H1 (cell line): ENCODE measurements at regions not wholly inside any gene's neighbourhood (a gene's known extent, or its start where the extent isn't known, plus 50 kb on each side); places are given as distances from the start of the nearest gene placed in this dataset.

Source experiments
- CTCF ChIA-PET: fragments of 300-600 bp; sonication (Branson Sonifier 250); formaldehyde crosslinking; loops from one replicate; lab custom pipeline; 2021; ENCODE audit not compliant: partially characterized antibody; lab: Charles Lee
- POLR2A ChIA-PET: fragments of 300-600 bp; sonication (Branson Sonifier 250); formaldehyde crosslinking; loops from one replicate; lab custom pipeline; 2021; ENCODE audit warnings: inconsistent platforms; ENCODE audit not compliant: partially characterized antibody; lab: Charles Lee
- DNase-seq, 2 experiments: peaks; one replicate each; pipeline versions ENCODE4 v3.0.0 to v3.0.0-alpha.2; 2010 to 2022; ENCODE audit warnings: low spot score in 2 of 2, low read depth in 1 of 2, mixed read lengths in 1 of 2
- FAIRE-seq: peaks from 2 replicates; lab custom pipeline; 2011; peaks lifted over from hg19 to GRCh38; lab: Jason Lieb, UNC
- H2AFZ ChIP-seq: 2 replicates; pipeline ENCODE4 v1.8.1; 2012; ENCODE audit warnings: low read length, inconsistent platforms
- H2AK5ac ChIP-seq: 2 replicates; pipeline ENCODE4 v1.6.1; 2013; ENCODE audit warnings: low read depth, low read length
- H2BK120ac ChIP-seq: replicated peaks from 2 replicates; pipeline ENCODE3; 2013; ENCODE audit warnings: low read depth, low read length, inconsistent platforms
- H2BK12ac ChIP-seq: 2 replicates; pipeline ENCODE4 v1.6.1; 2013; ENCODE audit warnings: low read depth, low read length
- H2BK15ac ChIP-seq: 2 replicates; pipeline ENCODE4 v1.6.1; 2013; ENCODE audit warnings: low read length
- H2BK20ac ChIP-seq: 2 replicates; pipeline ENCODE4 v1.6.1; 2013; ENCODE audit warnings: low read length
- H2BK5ac ChIP-seq: 2 replicates; pipeline ENCODE4 v1.6.1; 2013; ENCODE audit warnings: low read depth, low read length
- H3K14ac ChIP-seq: 2 replicates; pipeline ENCODE4 v1.6.1; 2013; ENCODE audit warnings: inconsistent platforms; ENCODE audit not compliant: insufficient read length
- H3K18ac ChIP-seq: 2 replicates; pipeline ENCODE4 v1.6.1; 2013; ENCODE audit warnings: low read length; ENCODE audit errors: extremely low read depth
- H3K23ac ChIP-seq: 2 replicates; pipeline ENCODE4 v1.6.1; 2013; ENCODE audit warnings: inconsistent platforms; ENCODE audit not compliant: insufficient read length
- H3K23me2 ChIP-seq: 2 replicates; pipeline ENCODE4 v1.6.1; 2013; ENCODE audit warnings: low read depth, low read length
- H3K27ac ChIP-seq: 2 replicates; pipeline ENCODE4 v1.6.1; 2011; ENCODE audit warnings: low read depth, low read length, inconsistent platforms
- H3K27me3 ChIP-seq, 4 experiments: replicated peaks in 1 of 4; 1 replicate in 1 of 4; 2 replicates in 3 of 4; pipeline versions ENCODE4 v1.6.1 to v1.8.1; 2011 to 2013; ENCODE audit warnings: low read length in 3 of 4, mild to moderate bottlenecking in 3 of 4, inconsistent platforms in 2 of 4, mixed read lengths in 2 of 4, moderate library complexity in 1 of 4; ENCODE audit not compliant: control insufficient read depth in 3 of 4, insufficient read depth in 3 of 4; ENCODE audit errors: extremely low read depth in 1 of 4
- H3K36me3 ChIP-seq, 4 experiments: 2 replicates each; pipeline versions ENCODE4 v1.6.1 to v1.8.1; 2011 to 2013; ENCODE audit warnings: mild to moderate bottlenecking in 4 of 4, low read length in 3 of 4, moderate library complexity in 2 of 4, control low read depth in 1 of 4, inconsistent platforms in 1 of 4; ENCODE audit not compliant: insufficient read depth in 4 of 4, control insufficient read depth in 2 of 4
- H3K4ac ChIP-seq: replicated peaks from 2 replicates; pipeline ENCODE3; 2013; ENCODE audit warnings: low read length, low read depth, mixed read lengths, inconsistent platforms; ENCODE audit not compliant: insufficient read length
- H3K4me1 ChIP-seq, 4 experiments: replicated peaks in 1 of 4; 1 replicate in 1 of 4; 2 replicates in 3 of 4; pipeline versions ENCODE4 v1.6.1 to v1.8.1; 2011 to 2013; ENCODE audit warnings: low read length in 3 of 4, inconsistent platforms in 2 of 4, mixed read lengths in 1 of 4; ENCODE audit not compliant: insufficient read depth in 4 of 4, control insufficient read depth in 3 of 4
- H3K4me2 ChIP-seq, 2 experiments: 2 replicates each; pipeline versions ENCODE4 v1.6.1 to v1.8.1; 2011 to 2013; ENCODE audit warnings: low read depth in 2 of 2, low read length in 2 of 2, control low read depth in 1 of 2, inconsistent platforms in 1 of 2, mild to moderate bottlenecking in 1 of 2; ENCODE audit not compliant: insufficient read depth in 1 of 2
- H3K4me3 ChIP-seq, 4 experiments: fragments of 200-600, 300-600 bp in 1 of 4; sonication (generic), shearing (Covaris generic), sonication (Bioruptor Twin) in 1 of 4; 2 replicates each; pipeline versions ENCODE4 v1.5.1 to v1.8.1; 2011 to 2016; ENCODE audit warnings: low read length in 4 of 4, low read depth in 3 of 4, control low read depth in 2 of 4, inconsistent platforms in 2 of 4, mild to moderate bottlenecking in 2 of 4, mixed read lengths in 1 of 4, moderate library complexity in 1 of 4; ENCODE audit not compliant: insufficient read depth in 2 of 4; ENCODE audit errors: extremely low read depth in 1 of 4
- H3K56ac ChIP-seq: replicated peaks from 2 replicates; pipeline ENCODE3; 2013; ENCODE audit warnings: low read depth, mild to moderate bottlenecking, mixed read lengths, low read length, inconsistent platforms; ENCODE audit not compliant: insufficient read length
- H3K79me1 ChIP-seq: 2 replicates; pipeline ENCODE4 v1.6.1; 2013; ENCODE audit warnings: low read depth, low read length, control low read depth
- H3K79me2 ChIP-seq, 2 experiments: 2 replicates each; pipeline versions ENCODE4 v1.6.1 to v1.8.1; 2012 to 2013; ENCODE audit warnings: low read length in 2 of 2, mild to moderate bottlenecking in 2 of 2, inconsistent platforms in 1 of 2; ENCODE audit not compliant: insufficient read depth in 2 of 2, control insufficient read depth in 1 of 2
- H3K9ac ChIP-seq, 4 experiments: replicated peaks in 1 of 4; 1 replicate in 1 of 4; 2 replicates in 3 of 4; pipeline versions ENCODE4 v1.6.1 to v1.8.1; 2011 to 2013; ENCODE audit warnings: low read depth in 3 of 4, low read length in 3 of 4, control low read depth in 2 of 4, mild to moderate bottlenecking in 2 of 4, moderate library complexity in 2 of 4, inconsistent platforms in 1 of 4; ENCODE audit errors: extremely low read depth in 1 of 4
- H3K9me3 ChIP-seq, 2 experiments: 2 replicates each; pipeline versions ENCODE4 v1.6.1 to v1.8.1; 2012 to 2013; ENCODE audit warnings: mild to moderate bottlenecking in 2 of 2, moderate library complexity in 2 of 2, control low read depth in 1 of 2, inconsistent platforms in 1 of 2, low read depth in 1 of 2, low read length in 1 of 2, mixed read lengths in 1 of 2; ENCODE audit not compliant: insufficient read depth in 2 of 2
- H4K20me1 ChIP-seq, 2 experiments: replicated peaks in 1 of 2; 2 replicates each; pipeline versions ENCODE3 to v1.8.1; 2011 to 2013; ENCODE audit warnings: inconsistent platforms in 2 of 2, low read length in 2 of 2, mild to moderate bottlenecking in 1 of 2; ENCODE audit not compliant: insufficient read depth in 2 of 2, control insufficient read depth in 1 of 2
- H4K5ac ChIP-seq: 2 replicates; pipeline ENCODE4 v1.6.1; 2013; ENCODE audit warnings: low read length, low read depth, mixed read lengths, inconsistent platforms; ENCODE audit not compliant: insufficient read length
- H4K8ac ChIP-seq: 2 replicates; pipeline ENCODE4 v1.8.0; 2013; ENCODE audit warnings: mild to moderate bottlenecking, moderate library complexity, low read length, inconsistent platforms; ENCODE audit not compliant: insufficient read depth; ENCODE audit errors: extremely low read depth
- H4K91ac ChIP-seq: replicated peaks from 2 replicates; pipeline ENCODE3; 2013; ENCODE audit warnings: low read length, mixed read lengths, inconsistent platforms; ENCODE audit not compliant: insufficient read length
- ATF3 ChIP-seq: IDR thresholded peaks from 2 replicates; pipeline ENCODE4 v1.6.1; 2011; ENCODE audit warnings: low read depth, mild to moderate bottlenecking, low read length; ENCODE audit not compliant: insufficient read depth
- CHD2 ChIP-seq: IDR thresholded peaks from 2 replicates; pipeline ENCODE4 v1.6.1; 2012; ENCODE audit warnings: low read length, improper control_type of control experiment
- POLR2A ChIP-seq, 2 experiments: IDR thresholded peaks; 1 replicate in 1 of 2; 2 replicates in 1 of 2; pipeline ENCODE4 v1.6.1; 2011; ENCODE audit warnings: low read depth in 2 of 2, low read length in 2 of 2, mild to moderate bottlenecking in 2 of 2; ENCODE audit errors: control extremely low read depth in 1 of 2
- POU5F1 ChIP-seq: IDR thresholded peaks from 2 replicates; pipeline ENCODE4 v1.6.1; 2011; ENCODE audit warnings: low read depth, mild to moderate bottlenecking, low read length, moderate library complexity
- RBBP5 ChIP-seq: IDR thresholded peaks from 2 replicates; pipeline ENCODE4 v1.7.1; 2012; ENCODE audit warnings: low read depth, mild to moderate bottlenecking, inconsistent platforms, low read length, moderate library complexity, borderline replicate concordance
- RXRA ChIP-seq: IDR thresholded peaks from 2 replicates; pipeline ENCODE4 v1.6.1; 2011; ENCODE audit warnings: low read depth, mild to moderate bottlenecking, low read length, moderate library complexity; ENCODE audit not compliant: insufficient read depth
- ZNF274 ChIP-seq: IDR thresholded peaks from 2 replicates; pipeline ENCODE4 v1.7.0; 2012; ENCODE audit warnings: low read length, borderline replicate concordance; ENCODE audit errors: extremely low read depth
- WGBS, 2 experiments: shearing (Covaris generic) in 1 of 2; methylation state at CpG; one replicate each; pipeline versions ENCODE4 v1.1.6 to v1.1.7; 2013 to 2015; ENCODE audit warnings: low lambda C conversion rate in 2 of 2, mixed read lengths in 2 of 2, inconsistent platforms in 1 of 2, low coverage in 1 of 2, missing lambda C conversion rate in 1 of 2; ENCODE audit not compliant: insufficient replicate concordance in 2 of 2, insufficient coverage in 1 of 2, insufficient read length in 1 of 2; ENCODE audit errors: extremely low coverage in 1 of 2, missing lambda C conversion rate in 1 of 2; 5-methylcytosine and 5-hydroxymethylcytosine counted together

- H2BK12ac ChIP-seq = no peak overlapping the region
- no peak for TF ChIP-seq POLR2A (IDR thresholded peaks at IDR 0.05; ENCODE audit: control extremely low read depth in 1 of 2, low read depth in 2 of 2, low read length in 2 of 2)
- TF ChIP-seq ATF3 = no peak
- no peak for TF ChIP-seq CHD2
- no peak for TF ChIP-seq RBBP5
- TF ChIP-seq POU5F1 = no peak
- no peak for TF ChIP-seq RXRA
- TF ChIP-seq ZNF274 = no peak
These were observed 310.5 kb upstream of the GIMD1 start for GRCh38 chr4:106679063-106679462.

More at GRCh38 chr4:106679063-106679462, 310.5 kb upstream of the GIMD1 start:
- Histone ChIP-seq H2BK20ac (no peak overlapping the region), H4K8ac (no peak overlapping the region), H2BK5ac (no peak overlapping the region), H2AK5ac (no peak overlapping the region), H2BK120ac (no peak overlapping the region), H4K5ac (no peak overlapping the region), H4K20me1 (no peaks in the 10 kb centered on the region), H3K56ac (no peak overlapping the region), H3K79me2 (no peaks in the 10 kb centered on the region), H3K79me1 (no peaks in the 10 kb centered on the region), H3K4ac (no peak overlapping the region), H4K91ac (no peak overlapping the region), H3K4me2 (no peak overlapping the region), H3K9ac (no peak overlapping the region), H3K9me3 (peaks cover 0 to 4% of the 10 kb centered on the region in 2 experiments; a peak in 1 of 4 replicates), H3K27ac (no peak overlapping the region), H3K23ac (no peak overlapping the region), H3K27me3 (no peaks in the 10 kb centered on the region), H3K23me2 (no peaks in the 10 kb centered on the region), H3K4me1 (no peaks in the 10 kb centered on the region), H3K36me3 (no peaks in the 10 kb centered on the region), H2AFZ (no peak overlapping the region), H2BK15ac (no peak overlapping the region), H3K18ac (no peak overlapping the region), H3K14ac (no peak overlapping the region), H3K4me3 (no peak overlapping the region)
- no peak for FAIRE-seq
- WGBS, 2 experiments = 100% methylated on average over 1 of the region's 1 CpG; no CpG with 5 or more reads in 1 of the 2 experiments
- DNase-seq = no peak
- ChIA-PET CTCF (interaction anchor here (1.7 kb wide), 1 partner anchor 10 kb away, joined by 6 read pairs; no protein-coding TSS in a partner anchor), POLR2A (no interaction called here)
